Mesenchymal stem cell (in vitro differentiated cells and primary cell): ENCODE measurements at regions not wholly inside any gene's neighbourhood (a gene's known extent, or its start where the extent isn't known, plus 50 kb on each side); places are given as distances from the start of the nearest gene placed in this dataset.
"Not testable (repeated sequence)": the region's sequence is repeated elsewhere in the genome, so short reads cannot be mapped to it uniquely, and the experiment has no call there.

Source experiments
- DNase-seq: peaks from one replicate; pipeline ENCODE4 v3.0.0-alpha.2; 2013
- H2AFZ ChIP-seq: one replicate; pipeline ENCODE4 v1.6.1; 2013; ENCODE audit warnings: low read depth, mild to moderate bottlenecking, control low read depth, inconsistent platforms, low read length, moderate library complexity
- H2AK5ac ChIP-seq: 2 replicates; pipeline ENCODE4 v1.6.1; 2013; ENCODE audit warnings: low read length, moderate library complexity, mild to moderate bottlenecking, inconsistent platforms; ENCODE audit not compliant: severe bottlenecking
- H2BK120ac ChIP-seq: one replicate; pipeline ENCODE4 v1.6.1; 2013; ENCODE audit warnings: low read depth, mild to moderate bottlenecking, inconsistent platforms, low read length, moderate library complexity
- H2BK12ac ChIP-seq, 2 experiments: one replicate each; pipeline ENCODE4 v1.6.1; 2013; ENCODE audit warnings: inconsistent platforms in 2 of 2, low read length in 2 of 2, mild to moderate bottlenecking in 2 of 2, moderate library complexity in 2 of 2, control low read depth in 1 of 2
- H2BK15ac ChIP-seq: one replicate; pipeline ENCODE4 v1.6.1; 2013; ENCODE audit warnings: mild to moderate bottlenecking, low read depth, inconsistent platforms; ENCODE audit not compliant: poor library complexity, severe bottlenecking
- H2BK5ac ChIP-seq: 2 replicates; pipeline ENCODE4 v1.6.1; 2013; ENCODE audit warnings: low read depth, mild to moderate bottlenecking, low read length, control low read depth, inconsistent platforms; ENCODE audit not compliant: poor library complexity, severe bottlenecking
- H3K14ac ChIP-seq, 2 experiments: one replicate each; pipeline ENCODE4 v1.6.1; 2013; ENCODE audit warnings: inconsistent platforms in 2 of 2, low read length in 2 of 2, control low read depth in 1 of 2, mild to moderate bottlenecking in 1 of 2, moderate library complexity in 1 of 2
- H3K18ac ChIP-seq, 2 experiments: one replicate each; pipeline ENCODE4 v1.6.1; 2013; ENCODE audit warnings: inconsistent platforms in 2 of 2, low read length in 2 of 2, control low read depth in 1 of 2, low read depth in 1 of 2, mild to moderate bottlenecking in 1 of 2
- H3K23ac ChIP-seq, 2 experiments: one replicate each; pipeline ENCODE4 v1.6.1; 2013; ENCODE audit warnings: inconsistent platforms in 2 of 2, low read length in 2 of 2, mild to moderate bottlenecking in 2 of 2, moderate library complexity in 2 of 2, control low read depth in 1 of 2
- H3K27ac ChIP-seq: 2 replicates; pipeline ENCODE4 v1.5.1; 2013; ENCODE audit warnings: mild to moderate bottlenecking, moderate library complexity, low read length, control low read depth, inconsistent platforms; ENCODE audit not compliant: poor library complexity, severe bottlenecking
- H3K27me3 ChIP-seq, 2 experiments: 2 replicates each; pipeline versions ENCODE4 v1.6.1 to v1.7.0; 2013; ENCODE audit warnings: low read length in 2 of 2, mild to moderate bottlenecking in 2 of 2, moderate library complexity in 2 of 2, control low read depth in 1 of 2, inconsistent platforms in 1 of 2; ENCODE audit not compliant: control insufficient read depth in 1 of 2, insufficient read depth in 1 of 2
- H3K36me3 ChIP-seq, 2 experiments: 2 replicates each; pipeline versions ENCODE4 v1.6.1 to v1.7.0; 2013; ENCODE audit warnings: low read length in 2 of 2, control low read depth in 1 of 2, inconsistent platforms in 1 of 2, low read depth in 1 of 2, mild to moderate bottlenecking in 1 of 2; ENCODE audit not compliant: insufficient read depth in 2 of 2, control insufficient read depth in 1 of 2
- H3K4ac ChIP-seq, 2 experiments: one replicate each; pipeline ENCODE4 v1.6.1; 2013; ENCODE audit warnings: inconsistent platforms in 2 of 2, low read length in 2 of 2, mild to moderate bottlenecking in 2 of 2, moderate library complexity in 2 of 2, control low read depth in 1 of 2, low read depth in 1 of 2
- H3K4me1 ChIP-seq: 2 replicates; pipeline ENCODE4 v1.6.1; 2013; ENCODE audit warnings: low read depth, low read length, control low read depth; ENCODE audit not compliant: control insufficient read depth, insufficient read depth
- H3K4me2 ChIP-seq: 2 replicates; pipeline ENCODE4 v1.6.1; 2013; ENCODE audit warnings: low read length, mild to moderate bottlenecking, inconsistent platforms; ENCODE audit not compliant: poor library complexity, severe bottlenecking
- H3K4me3 ChIP-seq, 2 experiments: 2 replicates each; pipeline versions ENCODE4 v1.5.1 to v1.7.0; 2013; ENCODE audit warnings: low read length in 2 of 2, mild to moderate bottlenecking in 2 of 2, control low read depth in 1 of 2, low read depth in 1 of 2; ENCODE audit not compliant: insufficient read depth in 1 of 2
- H3K79me1 ChIP-seq: replicated peaks from 2 replicates; pipeline ENCODE4 v1.6.1; 2013; ENCODE audit warnings: mild to moderate bottlenecking, control low read depth, low read length, inconsistent platforms; ENCODE audit not compliant: poor library complexity, severe bottlenecking
- H3K9ac ChIP-seq: 2 replicates; pipeline ENCODE4 v1.7.0; 2013; ENCODE audit warnings: mild to moderate bottlenecking, low read length, moderate library complexity
- H3K9me3 ChIP-seq: 2 replicates; pipeline ENCODE4 v1.7.0; 2013; ENCODE audit warnings: mild to moderate bottlenecking, low read length; ENCODE audit not compliant: control insufficient read depth
- H4K8ac ChIP-seq: one replicate; pipeline ENCODE4 v1.6.1; 2013; ENCODE audit warnings: inconsistent platforms, mild to moderate bottlenecking, low read length, moderate library complexity
- H4K91ac ChIP-seq: one replicate; pipeline ENCODE4 v1.6.1; 2013; ENCODE audit warnings: mild to moderate bottlenecking, low read length, inconsistent platforms
- WGBS: methylation state at CpG from one replicate; pipeline ENCODE4 v1.1.7; 2013; ENCODE audit warnings: mixed read lengths; 5-methylcytosine and 5-hydroxymethylcytosine counted together

GRCh38 chr1:29386453-29386852, 150.1 kb downstream of the PTPRU start:
- not testable (repeated sequence) for H3K23ac ChIP-seq, H3K9me3 ChIP-seq, H2BK5ac ChIP-seq, H2BK12ac ChIP-seq, H4K91ac ChIP-seq, H2AK5ac ChIP-seq, H3K14ac ChIP-seq, H3K27ac ChIP-seq, H4K8ac ChIP-seq, H3K9ac ChIP-seq, H2BK15ac ChIP-seq, DNase-seq, H3K79me1 ChIP-seq, H3K36me3 ChIP-seq, H3K4me3 ChIP-seq, H3K4ac ChIP-seq, H2AFZ ChIP-seq, H2BK120ac ChIP-seq, H3K4me1 ChIP-seq, H3K4me2 ChIP-seq, H3K18ac ChIP-seq
- no CpG with 5 or more reads among the region's 1 CpG for WGBS
- peaks cover 0 to 15% of the 10 kb centered on the region in 2 experiments for H3K27me3 ChIP-seq

- Histone ChIP-seq H2AFZ (no peak overlapping the region), H3K4ac (no peak overlapping the region), H3K23ac (no peak overlapping the region), H3K4me3 (no peak overlapping the region), H2BK5ac (no peak overlapping the region), H3K18ac (no peak overlapping the region), H3K9me3 (no peaks in the 10 kb centered on the region), H4K91ac (no peak overlapping the region), H4K8ac (no peak overlapping the region), H3K27ac (no peak overlapping the region), H3K4me2 (no peak overlapping the region), H2BK120ac (no peak overlapping the region), H2BK15ac (no peak overlapping the region), H3K27me3 (peaks cover 0 to 15% of the 10 kb centered on the region in 2 experiments), H2AK5ac (no peak overlapping the region), H3K9ac (no peak overlapping the region), H3K36me3 (no peaks in the 10 kb centered on the region), H3K14ac (no peak overlapping the region), H3K4me1 (peaks cover 5% of the 10 kb centered on the region), H3K79me1 (no peaks in the 10 kb centered on the region), H2BK12ac (no peak overlapping the region)
- WGBS: 59% methylated on average over 4 of the region's 5 CpGs
- no peak for DNase-seq
Measured at GRCh38 chr1:29385966-29386365, 149.6 kb downstream of the PTPRU start.

- Histone ChIP-seq H3K27ac (no peak overlapping the region), H3K18ac (no peak overlapping the region), H3K4me3 (no peak overlapping the region), H2BK5ac (no peak overlapping the region), H3K4ac (no peak overlapping the region), H3K4me1 (peaks cover 5% of the 10 kb centered on the region), H3K9ac (no peak overlapping the region), H2BK120ac (no peak overlapping the region), H3K27me3 (peaks cover 0 to 11% of the 10 kb centered on the region in 2 experiments), H2BK15ac (no peak overlapping the region), H3K14ac (no peak overlapping the region), H3K36me3 (no peaks in the 10 kb centered on the region), H2BK12ac (no peak overlapping the region), H3K79me1 (no peaks in the 10 kb centered on the region), H2AK5ac (no peak overlapping the region), H3K23ac (no peak overlapping the region), H3K9me3 (peaks cover 4% of the 10 kb centered on the region), H4K8ac (no peak overlapping the region), H4K91ac (no peak overlapping the region), H2AFZ (no peak overlapping the region), H3K4me2 (no peak overlapping the region)
- WGBS: 70% methylated on average over 9 of the region's 9 CpGs
- no peak for DNase-seq
Measured at GRCh38 chr1:29384496-29385015, 148.2 kb downstream of the PTPRU start.

- peaks cover 5% of the 10 kb centered on the region for H3K4me1 ChIP-seq
- no peak overlapping the region for H2BK12ac ChIP-seq
- H3K4me2 ChIP-seq: no peak overlapping the region
- no peak overlapping the region for H3K27ac ChIP-seq
- DNase-seq: no peak
- H3K4me3 ChIP-seq: peak overlapping the region in 1 of 2 experiments; percentile 52
- no peak overlapping the region for H4K91ac ChIP-seq
- H3K27me3 ChIP-seq: peaks cover 0 to 11% of the 10 kb centered on the region in 2 experiments
- H3K23ac ChIP-seq: no peak overlapping the region
- no peak overlapping the region for H2BK5ac ChIP-seq
- H3K18ac ChIP-seq: no peak overlapping the region
- no peak overlapping the region for H3K4ac ChIP-seq
- H3K9me3 ChIP-seq: peaks cover 10% of the 10 kb centered on the region
- no peaks in the 10 kb centered on the region for H3K36me3 ChIP-seq
- no peak overlapping the region for H3K14ac ChIP-seq
- no peak overlapping the region for H2AK5ac ChIP-seq
- no peak overlapping the region for H2AFZ ChIP-seq
- H3K9ac ChIP-seq: peak overlapping the region; percentile 71
- no peak overlapping the region for H2BK120ac ChIP-seq
- no peak overlapping the region for H2BK15ac ChIP-seq
- H3K79me1 ChIP-seq: no peaks in the 10 kb centered on the region
- H4K8ac ChIP-seq: no peak overlapping the region
- WGBS: 33% methylated on average over 4 of the region's 7 CpGs
Measured at GRCh38 chr1:29383746-29384371, 147.5 kb downstream of the PTPRU start.
